Natural killer cell (primary cell): ENCODE measurements at regions not wholly inside any gene's neighbourhood (a gene's known extent, or its start where the extent isn't known, plus 50 kb on each side); places are given as distances from the start of the nearest gene placed in this dataset.

Source experiments
- ATAC-seq, 3 donors: fragments of 150-1000 bp in 2 of 3; fragments of 200-7000 bp in 1 of 3; cut with Tn5 transposase; 1 replicate in 1 of 3; 2 replicates in 2 of 3; pipeline ENCODE4 v1.10.0; 2021; ENCODE audit warnings: mild to moderate bottlenecking in 2 of 3, moderate library complexity in 2 of 3
- DNase-seq, 2 donors: peaks; one replicate each; pipeline versions ENCODE4 v3.0.0 to v3.0.0-alpha.2; 2013 to 2021; ENCODE audit warnings: mixed read lengths in 1 of 2
- H3K27ac ChIP-seq: one replicate; pipeline ENCODE4 v1.5.1; 2013; ENCODE audit warnings: mild to moderate bottlenecking, low read length
- H3K27me3 ChIP-seq: one replicate; pipeline ENCODE4 v1.6.1; 2013; ENCODE audit warnings: low read length; ENCODE audit not compliant: control insufficient read depth, insufficient read depth
- H3K36me3 ChIP-seq: one replicate; pipeline ENCODE4 v1.6.1; 2013; ENCODE audit warnings: low read length; ENCODE audit not compliant: control insufficient read depth, insufficient read depth
- H3K4me1 ChIP-seq: one replicate; pipeline ENCODE4 v1.6.1; 2013; ENCODE audit warnings: low read length; ENCODE audit not compliant: control insufficient read depth, insufficient read depth
- H3K4me3 ChIP-seq: one replicate; pipeline ENCODE4 v1.5.1; 2013; ENCODE audit warnings: low read length
- H3K9me3 ChIP-seq: one replicate; pipeline ENCODE4 v1.6.1; 2013; ENCODE audit warnings: low read length; ENCODE audit not compliant: control insufficient read depth, insufficient read depth
- H3K27ac Mint-ChIP-seq, 2 donors: one replicate each; pipeline ENCODE4 v1.8.0; 2022; ENCODE audit warnings: mild to moderate bottlenecking in 2 of 2, mixed read lengths in 2 of 2, moderate library complexity in 1 of 2
- H3K27me3 Mint-ChIP-seq, 2 donors: one replicate each; pipeline ENCODE4 v1.8.0; 2022; ENCODE audit warnings: low read depth in 2 of 2, mixed read lengths in 2 of 2
- H3K36me3 Mint-ChIP-seq: one replicate; pipeline ENCODE4 v1.8.0; 2022; ENCODE audit warnings: mixed read lengths
- H3K4me1 Mint-ChIP-seq, 2 donors: one replicate each; pipeline ENCODE4 v1.8.0; 2022; ENCODE audit warnings: mixed read lengths in 2 of 2
- H3K4me3 Mint-ChIP-seq: one replicate; pipeline ENCODE4 v1.8.0; 2022; ENCODE audit warnings: mild to moderate bottlenecking, moderate library complexity, mixed read lengths
- H3K9me3 Mint-ChIP-seq, 2 donors: one replicate each; pipeline ENCODE4 v1.8.0; 2022; ENCODE audit warnings: mixed read lengths in 2 of 2
- WGBS: methylation state at CpG from one replicate; pipeline ENCODE4 v1.1.7; 2013; ENCODE audit warnings: missing lambda C conversion rate; ENCODE audit not compliant: insufficient coverage; 5-methylcytosine and 5-hydroxymethylcytosine counted together
- intact Hi-C: fragments of 100-400 bp; cut with micrococcal nuclease; formaldehyde crosslinking; loops from one replicate; pipeline ENCODE4 v1.14.2; 2022
- TF ChIP-seq, protein P1 (sequence below): fragments of 200-600 bp; IDR thresholded peaks from one replicate; pipeline ENCODE4 v1.8.0; 2022; ENCODE audit warnings: antibody characterized with exemption

DNA sequence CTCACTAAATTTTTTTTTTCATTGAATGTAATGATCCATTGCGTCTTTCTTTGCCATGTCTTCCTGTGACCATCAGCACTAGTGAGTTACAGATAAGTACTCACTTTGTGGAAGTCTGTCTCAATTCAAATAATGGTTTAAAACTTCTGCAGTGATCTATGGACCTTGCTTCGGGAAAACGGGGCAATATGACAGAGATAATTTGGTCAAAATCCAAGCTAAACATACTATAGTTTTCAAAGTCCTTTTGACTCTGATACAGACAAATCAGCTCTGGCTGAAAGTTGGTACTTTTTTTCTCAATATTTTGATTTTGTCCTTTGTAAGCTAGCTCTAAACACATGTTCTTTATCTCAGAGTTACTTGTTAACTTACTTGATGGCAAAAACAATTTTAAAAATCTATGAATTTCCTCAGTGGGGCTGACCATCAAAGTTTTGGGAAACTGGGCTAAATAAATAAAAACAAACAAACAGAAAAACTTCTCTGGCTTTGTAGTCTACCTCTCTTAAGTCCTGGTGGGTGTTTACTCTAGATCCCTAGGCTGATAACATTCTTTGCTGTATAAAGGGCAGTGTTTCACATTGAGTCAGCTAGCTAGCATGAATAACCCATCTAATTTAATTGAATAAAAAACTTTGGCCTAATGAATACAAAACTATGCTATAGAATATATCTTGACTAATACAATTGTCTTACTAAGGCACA lies 327.6 kb downstream of the RDH14 start:
- H3K27me3 ChIP-seq: no peaks in the 10 kb centered on the region
- peaks cover 7 to 11% of the 10 kb centered on the region in 2 donors for H3K9me3 Mint-ChIP-seq
- H3K4me3 ChIP-seq: no peak overlapping the region
- H3K27me3 Mint-ChIP-seq: peaks cover 0 to 3% of the 10 kb centered on the region in 2 donors
- TF ChIP-seq, protein P1, sequence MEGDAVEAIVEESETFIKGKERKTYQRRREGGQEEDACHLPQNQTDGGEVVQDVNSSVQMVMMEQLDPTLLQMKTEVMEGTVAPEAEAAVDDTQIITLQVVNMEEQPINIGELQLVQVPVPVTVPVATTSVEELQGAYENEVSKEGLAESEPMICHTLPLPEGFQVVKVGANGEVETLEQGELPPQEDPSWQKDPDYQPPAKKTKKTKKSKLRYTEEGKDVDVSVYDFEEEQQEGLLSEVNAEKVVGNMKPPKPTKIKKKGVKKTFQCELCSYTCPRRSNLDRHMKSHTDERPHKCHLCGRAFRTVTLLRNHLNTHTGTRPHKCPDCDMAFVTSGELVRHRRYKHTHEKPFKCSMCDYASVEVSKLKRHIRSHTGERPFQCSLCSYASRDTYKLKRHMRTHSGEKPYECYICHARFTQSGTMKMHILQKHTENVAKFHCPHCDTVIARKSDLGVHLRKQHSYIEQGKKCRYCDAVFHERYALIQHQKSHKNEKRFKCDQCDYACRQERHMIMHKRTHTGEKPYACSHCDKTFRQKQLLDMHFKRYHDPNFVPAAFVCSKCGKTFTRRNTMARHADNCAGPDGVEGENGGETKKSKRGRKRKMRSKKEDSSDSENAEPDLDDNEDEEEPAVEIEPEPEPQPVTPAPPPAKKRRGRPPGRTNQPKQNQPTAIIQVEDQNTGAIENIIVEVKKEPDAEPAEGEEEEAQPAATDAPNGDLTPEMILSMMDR: no peak
- H3K27ac ChIP-seq: no peak overlapping the region
- no peak for DNase-seq
- H3K36me3 Mint-ChIP-seq: no peaks in the 10 kb centered on the region
- intact Hi-C loops: no loop called here
- WGBS: 56% methylated on average over 3 of the region's 3 CpGs
- H3K36me3 ChIP-seq: no peaks in the 10 kb centered on the region
- no peak overlapping the region for H3K27ac Mint-ChIP-seq
- H3K4me3 Mint-ChIP-seq: no peak overlapping the region
- no peak for ATAC-seq
- H3K9me3 ChIP-seq: no peaks in the 10 kb centered on the region
- H3K4me1 ChIP-seq: no peaks in the 10 kb centered on the region
- no peaks in the 10 kb centered on the region for H3K4me1 Mint-ChIP-seq

DNA sequence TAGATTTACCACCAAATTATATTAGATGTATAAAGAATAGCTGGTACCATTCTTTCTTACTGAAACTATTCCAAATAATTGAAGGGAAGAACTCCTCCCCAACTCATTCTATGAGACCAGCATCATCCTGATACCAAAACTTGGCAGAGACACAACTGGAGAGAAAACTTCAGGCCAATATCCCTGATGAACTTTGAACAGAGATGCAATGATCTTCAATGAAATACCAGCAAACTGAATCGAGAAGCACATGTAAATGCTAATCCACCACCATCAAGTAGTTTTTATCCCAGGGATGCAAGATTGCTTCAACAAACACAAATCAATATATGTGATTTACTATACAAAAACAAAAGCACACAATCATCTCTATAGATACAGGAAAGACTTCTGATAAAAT lies 329.8 kb downstream of the RDH14 start:
- TF ChIP-seq, protein P1: no peak
- Mint-ChIP-seq H3K4me1 (no peaks in the 10 kb centered on the region), H3K27ac (no peak overlapping the region), H3K36me3 (no peaks in the 10 kb centered on the region), H3K4me3 (no peak overlapping the region), H3K9me3 (peaks cover 9 to 17% of the 10 kb centered on the region in 2 donors), H3K27me3 (no peaks in the 10 kb centered on the region)
- intact Hi-C loops: no loop called here
- Histone ChIP-seq H3K4me1 (no peaks in the 10 kb centered on the region), H3K27me3 (no peaks in the 10 kb centered on the region), H3K4me3 (no peak overlapping the region), H3K9me3 (no peaks in the 10 kb centered on the region), H3K36me3 (no peaks in the 10 kb centered on the region), H3K27ac (no peak overlapping the region)
- ATAC-seq: no peak
- DNase-seq: no peak
- 93% methylated on average over 1 of the region's 1 CpG for WGBS

DNA sequence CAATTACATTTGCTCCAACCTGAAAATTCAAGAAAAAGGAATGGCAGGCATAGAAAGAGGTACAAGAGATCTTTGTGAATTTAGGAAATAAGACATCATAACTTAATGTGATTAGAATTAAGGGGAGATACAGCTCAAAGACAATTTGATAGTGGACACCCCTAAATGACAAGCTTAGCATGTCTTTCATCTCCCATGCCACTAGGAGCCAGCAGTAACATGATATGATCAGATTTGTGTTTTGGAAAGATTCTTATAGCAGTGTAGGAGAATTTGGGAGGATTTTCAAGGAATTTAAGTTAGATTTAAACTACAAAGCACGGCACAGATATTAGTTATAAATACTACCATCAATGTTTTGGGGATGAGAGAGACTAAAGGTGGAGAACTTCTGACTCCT lies 340.8 kb downstream of the RDH14 start:
- DNase-seq (no peak), ATAC-seq (no peak)
- H3K27me3 ChIP-seq: no peaks in the 10 kb centered on the region
- TF ChIP-seq, protein P1: no peak
- Mint-ChIP-seq H3K27ac (no peak overlapping the region), H3K4me3 (no peak overlapping the region), H3K27me3 (no peaks in the 10 kb centered on the region), H3K36me3 (no peaks in the 10 kb centered on the region), H3K9me3 (no peaks in the 10 kb centered on the region), H3K4me1 (no peaks in the 10 kb centered on the region)
- no peaks in the 10 kb centered on the region for H3K9me3 ChIP-seq
- no peak overlapping the region for H3K27ac ChIP-seq
- no peak overlapping the region for H3K4me3 ChIP-seq
- H3K36me3 ChIP-seq: no peaks in the 10 kb centered on the region
- H3K4me1 ChIP-seq: no peaks in the 10 kb centered on the region
- WGBS: no CpG with 5 or more reads among the region's 1 CpG
- intact Hi-C loops: no loop called here
